NT2/D1 (cell line): ENCODE measurements at regions not wholly inside any gene's neighbourhood (a gene's known extent, or its start where the extent isn't known, plus 50 kb on each side); places are given as distances from the start of the nearest gene placed in this dataset.

ENCODE experiments used
- SUZ12 ChIP-seq: IDR thresholded peaks from 2 replicates; pipeline ENCODE4 v1.6.1; 2011; ENCODE audit not compliant: insufficient read length, insufficient read depth; ENCODE audit errors: extremely low read depth
- ZNF274 ChIP-seq: IDR thresholded peaks from 2 replicates; pipeline ENCODE4 v1.6.1; 2011; ENCODE audit warnings: mild to moderate bottlenecking, low read depth, low read length

DNA sequence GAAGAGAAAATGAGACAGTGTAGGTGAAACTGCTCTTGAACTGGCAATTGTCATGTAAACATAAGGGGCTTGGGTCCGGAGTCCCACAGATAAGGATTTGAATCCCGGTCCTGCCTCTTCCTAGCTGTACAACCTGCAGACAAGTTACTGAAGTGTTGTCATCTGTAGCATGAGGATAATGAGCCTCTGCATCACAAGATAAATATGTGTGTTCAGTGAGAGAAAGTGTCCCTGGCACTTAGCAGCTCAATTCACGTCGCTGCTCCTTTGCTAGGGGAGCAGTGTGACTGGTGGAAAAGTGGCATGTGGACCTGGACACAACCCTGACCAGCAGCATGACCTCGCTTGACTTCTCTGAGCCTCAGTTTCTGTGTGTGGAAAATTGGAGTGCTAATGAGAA is 73.7 kb upstream of the NECTIN1 start:
- TF ChIP-seq SUZ12 (no peak), ZNF274 (no peak)
